ENCODE measurements at regions not wholly inside any gene's neighbourhood (a gene's known extent, or its start where the extent isn't known, plus 50 kb on each side); places are given as distances from the start of the nearest gene placed in this dataset.

- Histone ChIP-seq H3K4me1 (ENCODE audit: control insufficient read depth, insufficient read depth, low read length) (no peaks in the 10 kb centered on the region), H3K4me3 (ENCODE audit: insufficient read depth, low read depth, low read length) (no peak overlapping the region), H3K36me3 (ENCODE audit: control insufficient read depth, insufficient read depth, low read length) (no peaks in the 10 kb centered on the region), H3K9me3 (ENCODE audit: control insufficient read depth, low read length) (peaks cover 3% of the 10 kb centered on the region), H3K27ac (ENCODE audit: insufficient read depth, low read depth, low read length, poor library complexity, severe bottlenecking) (no peak overlapping the region), H3K27me3 (ENCODE audit: control insufficient read depth, insufficient read depth, low read length, poor library complexity, severe bottlenecking) (no peaks in the 10 kb centered on the region)
- 83 to 93% methylated on average over 2 of the region's 2 CpGs for WGBS, 2 experiments
These were observed 172.6 kb upstream of the MOCS1 start for GRCh38 chr6:40106840-40107239.

DNA sequence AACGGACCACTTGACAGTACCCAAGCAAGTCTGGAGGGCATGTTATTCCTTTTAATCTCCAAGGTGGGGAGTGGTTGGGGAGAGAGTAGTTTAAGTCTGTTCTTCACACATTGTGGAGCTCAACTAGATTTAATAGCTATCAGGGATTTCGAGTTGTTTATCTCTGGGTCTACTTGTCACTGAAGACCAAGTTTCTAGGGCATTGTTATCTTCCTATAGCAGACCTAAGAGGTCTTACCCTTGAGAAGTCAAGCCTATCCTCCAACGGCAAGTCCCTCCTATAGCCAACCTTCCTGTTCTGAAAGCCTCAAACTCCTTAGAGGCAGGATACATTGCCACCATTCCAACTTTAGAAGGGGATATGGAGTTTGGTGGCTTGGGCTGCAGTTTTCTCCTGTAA, 164.5 kb upstream of the MOCS1 start:
- 87 to 97% methylated on average over 3 of the region's 3 CpGs for WGBS, 2 experiments
- H3K36me3 ChIP-seq (ENCODE audit: control insufficient read depth, insufficient read depth, low read length): no peaks in the 10 kb centered on the region
- no peaks in the 10 kb centered on the region for H3K9me3 ChIP-seq (ENCODE audit: control insufficient read depth, low read length)
- no peaks in the 10 kb centered on the region for H3K27me3 ChIP-seq (ENCODE audit: control insufficient read depth, insufficient read depth, low read length, poor library complexity, severe bottlenecking)
- H3K4me3 ChIP-seq (ENCODE audit: insufficient read depth, low read depth, low read length): no peak overlapping the region
- no peak overlapping the region for H3K27ac ChIP-seq (ENCODE audit: insufficient read depth, low read depth, low read length, poor library complexity, severe bottlenecking)
- H3K4me1 ChIP-seq (ENCODE audit: control insufficient read depth, insufficient read depth, low read length): no peaks in the 10 kb centered on the region

GRCh38 chr6:40097590-40097989, 163.3 kb upstream of the MOCS1 start:
- H3K9me3 ChIP-seq (ENCODE audit: control insufficient read depth, low read length): no peaks in the 10 kb centered on the region
- H3K36me3 ChIP-seq (ENCODE audit: control insufficient read depth, insufficient read depth, low read length): no peaks in the 10 kb centered on the region
- H3K27ac ChIP-seq (ENCODE audit: insufficient read depth, low read depth, low read length, poor library complexity, severe bottlenecking): no peak overlapping the region
- no peaks in the 10 kb centered on the region for H3K27me3 ChIP-seq (ENCODE audit: control insufficient read depth, insufficient read depth, low read length, poor library complexity, severe bottlenecking)
- no peak overlapping the region for H3K4me3 ChIP-seq (ENCODE audit: insufficient read depth, low read depth, low read length)
- no peaks in the 10 kb centered on the region for H3K4me1 ChIP-seq (ENCODE audit: control insufficient read depth, insufficient read depth, low read length)
- 74 to 82% methylated on average over 2 of the region's 2 CpGs for WGBS, 2 experiments

GRCh38 chr6:40083141-40083920, 149.1 kb upstream of the MOCS1 start:
- no peak overlapping the region for H3K4me3 ChIP-seq (ENCODE audit: insufficient read depth, low read depth, low read length)
- WGBS, 2 experiments: 90 to 100% methylated on average over 2 to 3 of the region's 3 CpGs

DNA sequence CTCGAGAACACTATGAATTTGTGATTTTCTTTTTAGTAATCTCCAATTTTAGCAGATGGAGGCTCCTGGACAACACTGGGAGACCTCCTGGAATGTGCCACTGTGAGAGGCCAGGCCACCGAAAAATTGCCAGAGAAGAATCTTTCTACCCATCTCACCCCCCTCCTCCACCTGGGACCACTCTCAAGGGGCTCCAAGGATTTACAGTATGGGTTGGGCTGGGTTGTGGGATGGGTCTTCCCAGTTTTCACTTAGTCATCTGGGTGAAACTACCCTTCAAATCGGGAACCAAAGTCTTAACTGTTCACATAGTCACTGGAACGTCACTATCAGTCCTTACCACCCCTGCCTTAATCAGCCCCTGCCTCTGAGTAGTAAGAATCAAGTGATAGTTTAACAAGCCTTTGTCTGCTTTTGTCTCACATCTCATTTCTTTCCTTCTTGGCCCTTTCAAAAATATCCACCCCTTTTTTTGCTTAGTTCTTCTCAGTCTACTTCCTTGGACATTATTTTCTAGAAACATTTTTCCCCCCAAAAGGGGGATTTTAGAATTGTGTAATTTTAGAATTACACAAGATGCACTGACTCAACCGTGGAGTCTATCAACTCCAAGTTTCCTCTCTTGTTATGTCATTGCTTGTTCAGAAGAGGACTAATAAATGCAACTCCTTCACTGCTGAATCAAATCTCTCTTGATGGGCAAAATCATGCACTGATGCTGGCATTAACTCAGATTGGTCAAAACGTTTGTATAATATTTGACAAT, 148.2 kb upstream of the MOCS1 start:
- WGBS, 2 experiments: 88 to 92% methylated on average over 4 to 5 of the region's 6 CpGs
- no peaks in the 10 kb centered on the region for H3K36me3 ChIP-seq (ENCODE audit: control insufficient read depth, insufficient read depth, low read length)
- H3K27me3 ChIP-seq (ENCODE audit: control insufficient read depth, insufficient read depth, low read length, poor library complexity, severe bottlenecking): no peaks in the 10 kb centered on the region
- H3K27ac ChIP-seq (ENCODE audit: insufficient read depth, low read depth, low read length, poor library complexity, severe bottlenecking): no peak overlapping the region
- no peaks in the 10 kb centered on the region for H3K9me3 ChIP-seq (ENCODE audit: control insufficient read depth, low read length)
- H3K4me3 ChIP-seq (ENCODE audit: insufficient read depth, low read depth, low read length): no peak overlapping the region
- H3K4me1 ChIP-seq (ENCODE audit: control insufficient read depth, insufficient read depth, low read length): no peaks in the 10 kb centered on the region

More at GRCh38 chr6:40083141-40083920, 149.1 kb upstream of the MOCS1 start:
- H3K27me3 ChIP-seq (ENCODE audit: control insufficient read depth, insufficient read depth, low read length, poor library complexity, severe bottlenecking): no peaks in the 10 kb centered on the region
- H3K4me1 ChIP-seq (ENCODE audit: control insufficient read depth, insufficient read depth, low read length): no peaks in the 10 kb centered on the region
- no peaks in the 10 kb centered on the region for H3K9me3 ChIP-seq (ENCODE audit: control insufficient read depth, low read length)
- no peaks in the 10 kb centered on the region for H3K36me3 ChIP-seq (ENCODE audit: control insufficient read depth, insufficient read depth, low read length)
- H3K27ac ChIP-seq (ENCODE audit: insufficient read depth, low read depth, low read length, poor library complexity, severe bottlenecking): no peak overlapping the region

DNA sequence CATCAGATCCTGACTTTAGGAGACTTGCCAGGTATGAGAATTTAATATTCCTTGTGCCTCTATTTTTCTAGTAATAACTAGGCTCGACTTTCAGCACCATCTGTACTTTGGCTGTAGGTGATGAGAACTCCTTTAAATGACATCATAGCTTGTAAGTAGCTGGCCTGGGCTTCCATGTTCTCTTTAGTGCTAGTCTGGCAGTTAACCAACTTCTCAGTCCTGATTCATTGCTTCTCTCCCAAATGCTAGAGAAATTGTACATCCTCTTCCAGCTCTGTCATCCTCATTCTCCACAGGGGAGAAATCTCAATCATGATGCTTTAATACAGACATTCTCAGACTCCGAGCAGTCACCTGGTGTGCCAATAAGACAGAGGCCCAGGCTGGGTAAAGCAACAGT, 143.5 kb upstream of the MOCS1 start:
- Histone ChIP-seq H3K4me3 (ENCODE audit: insufficient read depth, low read depth, low read length) (no peak overlapping the region), H3K4me1 (ENCODE audit: control insufficient read depth, insufficient read depth, low read length) (no peaks in the 10 kb centered on the region), H3K36me3 (ENCODE audit: control insufficient read depth, insufficient read depth, low read length) (no peaks in the 10 kb centered on the region), H3K27me3 (ENCODE audit: control insufficient read depth, insufficient read depth, low read length, poor library complexity, severe bottlenecking) (no peaks in the 10 kb centered on the region), H3K9me3 (ENCODE audit: control insufficient read depth, low read length) (no peaks in the 10 kb centered on the region), H3K27ac (ENCODE audit: insufficient read depth, low read depth, low read length, poor library complexity, severe bottlenecking) (no peak overlapping the region)
- 89 to 93% methylated on average over 2 of the region's 2 CpGs for WGBS, 2 experiments

GRCh38 chr6:40077315-40077714, 143.1 kb upstream of the MOCS1 start:
- WGBS, 2 experiments: 85 to 87% methylated on average over 2 of the region's 2 CpGs
- Histone ChIP-seq H3K9me3 (ENCODE audit: control insufficient read depth, low read length) (no peaks in the 10 kb centered on the region), H3K27ac (ENCODE audit: insufficient read depth, low read depth, low read length, poor library complexity, severe bottlenecking) (no peak overlapping the region), H3K27me3 (ENCODE audit: control insufficient read depth, insufficient read depth, low read length, poor library complexity, severe bottlenecking) (no peaks in the 10 kb centered on the region), H3K36me3 (ENCODE audit: control insufficient read depth, insufficient read depth, low read length) (no peaks in the 10 kb centered on the region), H3K4me1 (ENCODE audit: control insufficient read depth, insufficient read depth, low read length) (no peaks in the 10 kb centered on the region), H3K4me3 (ENCODE audit: insufficient read depth, low read depth, low read length) (no peak overlapping the region)

- H3K9me3 ChIP-seq (ENCODE audit: control insufficient read depth, low read length): no peaks in the 10 kb centered on the region
- no peak overlapping the region for H3K4me3 ChIP-seq (ENCODE audit: insufficient read depth, low read depth, low read length)
- no peaks in the 10 kb centered on the region for H3K36me3 ChIP-seq (ENCODE audit: control insufficient read depth, insufficient read depth, low read length)
- no peaks in the 10 kb centered on the region for H3K4me1 ChIP-seq (ENCODE audit: control insufficient read depth, insufficient read depth, low read length)
- no peaks in the 10 kb centered on the region for H3K27me3 ChIP-seq (ENCODE audit: control insufficient read depth, insufficient read depth, low read length, poor library complexity, severe bottlenecking)
- WGBS, 2 experiments: 87 to 95% methylated on average over 1 of the region's 1 CpG
- no peak overlapping the region for H3K27ac ChIP-seq (ENCODE audit: insufficient read depth, low read depth, low read length, poor library complexity, severe bottlenecking)
These were observed 140.9 kb upstream of the MOCS1 start for GRCh38 chr6:40075056-40075590.

GRCh38 chr6:40074306-40075055, 140.2 kb upstream of the MOCS1 start:
- 94 to 96% methylated on average over 8 of the region's 8 CpGs for WGBS, 2 experiments
- H3K9me3 ChIP-seq (ENCODE audit: control insufficient read depth, low read length): no peaks in the 10 kb centered on the region
- H3K4me1 ChIP-seq (ENCODE audit: control insufficient read depth, insufficient read depth, low read length): no peaks in the 10 kb centered on the region
- no peaks in the 10 kb centered on the region for H3K27me3 ChIP-seq (ENCODE audit: control insufficient read depth, insufficient read depth, low read length, poor library complexity, severe bottlenecking)
- H3K4me3 ChIP-seq (ENCODE audit: insufficient read depth, low read depth, low read length): no peak overlapping the region
- H3K36me3 ChIP-seq (ENCODE audit: control insufficient read depth, insufficient read depth, low read length): no peaks in the 10 kb centered on the region
- no peak overlapping the region for H3K27ac ChIP-seq (ENCODE audit: insufficient read depth, low read depth, low read length, poor library complexity, severe bottlenecking)

GRCh38 chr6:40066372-40066771, 132.1 kb upstream of the MOCS1 start:
- no peak overlapping the region for H3K27ac ChIP-seq (ENCODE audit: insufficient read depth, low read depth, low read length, poor library complexity, severe bottlenecking)
- no peaks in the 10 kb centered on the region for H3K9me3 ChIP-seq (ENCODE audit: control insufficient read depth, low read length)
- H3K36me3 ChIP-seq (ENCODE audit: control insufficient read depth, insufficient read depth, low read length): no peaks in the 10 kb centered on the region
- no peaks in the 10 kb centered on the region for H3K27me3 ChIP-seq (ENCODE audit: control insufficient read depth, insufficient read depth, low read length, poor library complexity, severe bottlenecking)
- H3K4me1 ChIP-seq (ENCODE audit: control insufficient read depth, insufficient read depth, low read length): no peaks in the 10 kb centered on the region
- no peak overlapping the region for H3K4me3 ChIP-seq (ENCODE audit: insufficient read depth, low read depth, low read length)

All from ectodermal cell (in vitro differentiated cells).